ENCODE measurements at regions not wholly inside any gene's neighbourhood (a gene's known extent, or its start where the extent isn't known, plus 50 kb on each side); places are given as distances from the start of the nearest gene placed in this dataset.

- no peak for DNase-seq (ENCODE audit: low read depth)
- no peak overlapping the region for H3K4me3 ChIP-seq (ENCODE audit: low read depth, low read length)
- no peak for TF ChIP-seq CTCF (IDR thresholded peaks at IDR 0.05; ENCODE audit: low read depth, low read length, missing control alignments)
Observed at GRCh38 chr2:45261746-45262145, 252.5 kb upstream of the SIX2 start.

GRCh38 chr2:45260946-45261345, 251.7 kb upstream of the SIX2 start:
- H3K4me3 ChIP-seq (ENCODE audit: low read depth, low read length) = no peak overlapping the region
- no peak for DNase-seq (ENCODE audit: low read depth)
- TF ChIP-seq CTCF (IDR thresholded peaks at IDR 0.05; ENCODE audit: low read depth, low read length, missing control alignments) = no peak

DNA sequence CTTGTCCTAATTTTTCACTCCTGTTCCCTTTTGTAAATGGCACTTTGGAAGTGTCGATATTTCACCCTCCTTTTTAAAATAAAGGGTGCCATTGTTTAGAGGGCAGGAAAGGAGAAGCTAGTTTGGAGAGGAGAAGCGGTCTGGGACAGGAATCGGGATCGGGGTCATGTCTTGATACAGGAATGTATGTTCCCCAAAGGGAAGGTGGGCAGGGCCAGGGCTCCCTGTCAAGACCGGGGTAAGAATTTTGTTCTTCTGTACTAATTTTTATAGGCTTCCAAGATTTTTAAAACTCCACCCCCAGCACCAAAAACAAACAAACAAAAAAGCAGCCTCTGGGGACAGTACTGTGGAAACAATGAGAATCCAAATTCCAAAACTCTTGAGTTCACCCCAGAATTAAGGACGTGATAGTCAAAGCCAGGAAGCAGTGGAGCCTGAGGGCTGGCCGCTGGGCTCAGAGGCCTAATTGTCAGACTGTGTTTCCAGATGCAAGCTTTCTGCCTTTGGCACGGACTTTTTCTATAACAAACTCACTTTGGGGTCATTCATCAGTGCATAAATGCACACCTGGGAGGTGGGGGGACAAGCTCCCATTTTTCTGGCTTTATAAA, 250.4 kb upstream of the SIX2 start:
- DNase-seq (ENCODE audit: low read depth) = no peak
- H3K4me3 ChIP-seq (ENCODE audit: low read depth, low read length) = no peak overlapping the region
- no peak for TF ChIP-seq CTCF (IDR thresholded peaks at IDR 0.05; ENCODE audit: low read depth, low read length, missing control alignments)

GRCh38 chr2:45259138-45259537, 249.9 kb upstream of the SIX2 start:
- no peak for DNase-seq (ENCODE audit: low read depth)
- TF ChIP-seq CTCF (IDR thresholded peaks at IDR 0.05; ENCODE audit: low read depth, low read length, missing control alignments) = no peak
- H3K4me3 ChIP-seq (ENCODE audit: low read depth, low read length) = no peak overlapping the region

DNA sequence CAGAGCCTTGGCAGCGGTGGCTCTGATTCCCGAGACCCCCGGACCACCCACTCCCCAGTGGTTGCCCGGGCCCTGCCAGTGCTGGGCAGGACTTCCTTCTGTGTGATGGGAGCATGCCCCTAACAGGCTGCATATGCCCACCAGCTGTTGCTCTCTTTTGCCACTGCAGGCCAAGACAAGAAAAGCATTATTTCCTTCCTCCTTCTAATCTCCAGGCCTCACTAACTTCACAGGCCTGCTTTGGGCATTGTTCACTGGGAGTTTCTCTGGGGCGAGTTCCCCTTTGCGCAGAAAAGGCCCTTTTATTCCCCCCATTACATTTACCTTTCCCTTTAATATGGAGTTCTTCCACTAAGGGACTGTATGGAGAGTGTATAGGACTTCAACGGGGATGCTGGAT, 249.1 kb upstream of the SIX2 start:
- no peak for TF ChIP-seq CTCF (IDR thresholded peaks at IDR 0.05; ENCODE audit: low read depth, low read length, missing control alignments)

GRCh38 chr2:45257820-45258219, 248.6 kb upstream of the SIX2 start:
- no peak for TF ChIP-seq CTCF (IDR thresholded peaks at IDR 0.05; ENCODE audit: low read depth, low read length, missing control alignments)
- H3K4me3 ChIP-seq (ENCODE audit: low read depth, low read length) = no peak overlapping the region
- no peak for DNase-seq (ENCODE audit: low read depth)

More for the DNA sequence above, 249.1 kb upstream of the SIX2 start:
- DNase-seq (ENCODE audit: low read depth) = no peak
- no peak overlapping the region for H3K4me3 ChIP-seq (ENCODE audit: low read depth, low read length)
